ENCODE measurements at regions not wholly inside any gene's neighbourhood (a gene's known extent, or its start where the extent isn't known, plus 50 kb on each side); places are given as distances from the start of the nearest gene placed in this dataset.

- no peak overlapping the region for H3K27ac ChIP-seq (ENCODE audit: low read depth in 1 of 2, low read length in 2 of 2)
- H3K4me1 ChIP-seq (ENCODE audit: control insufficient read depth in 4 of 4, insufficient read depth in 4 of 4, low read length in 3 of 4) = no peaks in the 10 kb centered on the region
- WGBS = 84% methylated on average over 1 of the region's 1 CpG
- H3K4me3 ChIP-seq (ENCODE audit: low read depth in 1 of 3, low read length in 3 of 3) = no peak overlapping the region
- no peaks in the 10 kb centered on the region for H3K36me3 ChIP-seq (ENCODE audit: control insufficient read depth in 4 of 4, insufficient read depth in 3 of 4, low read depth in 1 of 4, low read length in 3 of 4)
- H3K9me3 ChIP-seq (ENCODE audit: control insufficient read depth in 4 of 4, low read length in 3 of 4) = no peaks in the 10 kb centered on the region
- peaks cover 0 to 2% (median 0%) of the 10 kb centered on the region in 4 donors for H3K27me3 ChIP-seq (ENCODE audit: control insufficient read depth in 4 of 4, insufficient read depth in 4 of 4, low read length in 3 of 4)
- no peak for TF ChIP-seq NR2F2 (IDR thresholded peaks at IDR 0.05)
- DNase-seq (ENCODE audit: low spot score) = no peak
- H3K9ac ChIP-seq (ENCODE audit: low read depth in 1 of 2, low read length in 2 of 2) = no peak overlapping the region
Observed at GRCh38 chr2:181163139-181163538, 182.7 kb downstream of the UBE2E3 start.

DNA sequence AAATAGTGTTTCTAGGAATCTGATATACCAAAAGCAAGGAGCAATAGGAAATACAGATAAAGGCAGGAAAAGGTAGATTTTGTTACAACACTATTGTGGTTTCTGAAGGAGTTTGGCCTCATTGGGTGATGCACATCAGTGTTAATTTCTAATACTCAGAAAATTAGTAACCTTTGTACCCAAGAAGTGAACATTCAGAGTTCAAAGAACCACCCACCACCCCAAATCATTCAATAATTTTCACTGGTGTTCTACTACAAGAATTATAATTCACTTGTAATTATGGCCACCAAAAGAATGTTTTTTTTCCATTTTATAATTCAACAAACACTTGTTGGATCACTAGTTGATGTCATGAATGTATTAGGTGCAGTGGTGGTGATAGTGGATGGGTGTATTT is 183.3 kb downstream of the UBE2E3 start:
- no peak for DNase-seq (ENCODE audit: low spot score)
- Histone ChIP-seq H3K9me3 (ENCODE audit: control insufficient read depth in 4 of 4, low read length in 3 of 4) (no peaks in the 10 kb centered on the region), H3K36me3 (ENCODE audit: control insufficient read depth in 4 of 4, insufficient read depth in 3 of 4, low read depth in 1 of 4, low read length in 3 of 4) (no peaks in the 10 kb centered on the region), H3K4me3 (ENCODE audit: low read depth in 1 of 3, low read length in 3 of 3) (no peak overlapping the region), H3K9ac (ENCODE audit: low read depth in 1 of 2, low read length in 2 of 2) (no peak overlapping the region), H3K4me1 (ENCODE audit: control insufficient read depth in 4 of 4, insufficient read depth in 4 of 4, low read length in 3 of 4) (no peaks in the 10 kb centered on the region), H3K27me3 (ENCODE audit: control insufficient read depth in 4 of 4, insufficient read depth in 4 of 4, low read length in 3 of 4) (peaks cover 0 to 2% (median 0%) of the 10 kb centered on the region in 4 donors), H3K27ac (ENCODE audit: low read depth in 1 of 2, low read length in 2 of 2) (no peak overlapping the region)
- no peak for TF ChIP-seq FOXA1 (IDR thresholded peaks at IDR 0.05)
- no peak for TF ChIP-seq NR2F2 (IDR thresholded peaks at IDR 0.05)
- no peak for TF ChIP-seq HNF4A (conservative IDR thresholded peaks at IDR 0.05)
- TF ChIP-seq, protein P1, sequence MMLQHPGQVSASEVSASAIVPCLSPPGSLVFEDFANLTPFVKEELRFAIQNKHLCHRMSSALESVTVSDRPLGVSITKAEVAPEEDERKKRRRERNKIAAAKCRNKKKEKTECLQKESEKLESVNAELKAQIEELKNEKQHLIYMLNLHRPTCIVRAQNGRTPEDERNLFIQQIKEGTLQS (IDR thresholded peaks at IDR 0.05) = no peak
- TF ChIP-seq YY1 (IDR thresholded peaks at IDR 0.05) = no peak
- no peak for TF ChIP-seq EGR1 (IDR thresholded peaks at IDR 0.05; ENCODE audit: low read depth in 2 of 2)
- TF ChIP-seq TAF1 (conservative IDR thresholded peaks at IDR 0.05) = no peak
- TF ChIP-seq SP1 (IDR thresholded peaks at IDR 0.05) = no peak
- TF ChIP-seq CTCF (IDR thresholded peaks at IDR 0.05; ENCODE audit: low read depth, low read length, missing input control) = no peak
- no peak for TF ChIP-seq GABPA (IDR thresholded peaks at IDR 0.05 in 1 of 2, conservative IDR thresholded peaks at IDR 0.05 in 1 of 2)
- TF ChIP-seq, protein P2, sequence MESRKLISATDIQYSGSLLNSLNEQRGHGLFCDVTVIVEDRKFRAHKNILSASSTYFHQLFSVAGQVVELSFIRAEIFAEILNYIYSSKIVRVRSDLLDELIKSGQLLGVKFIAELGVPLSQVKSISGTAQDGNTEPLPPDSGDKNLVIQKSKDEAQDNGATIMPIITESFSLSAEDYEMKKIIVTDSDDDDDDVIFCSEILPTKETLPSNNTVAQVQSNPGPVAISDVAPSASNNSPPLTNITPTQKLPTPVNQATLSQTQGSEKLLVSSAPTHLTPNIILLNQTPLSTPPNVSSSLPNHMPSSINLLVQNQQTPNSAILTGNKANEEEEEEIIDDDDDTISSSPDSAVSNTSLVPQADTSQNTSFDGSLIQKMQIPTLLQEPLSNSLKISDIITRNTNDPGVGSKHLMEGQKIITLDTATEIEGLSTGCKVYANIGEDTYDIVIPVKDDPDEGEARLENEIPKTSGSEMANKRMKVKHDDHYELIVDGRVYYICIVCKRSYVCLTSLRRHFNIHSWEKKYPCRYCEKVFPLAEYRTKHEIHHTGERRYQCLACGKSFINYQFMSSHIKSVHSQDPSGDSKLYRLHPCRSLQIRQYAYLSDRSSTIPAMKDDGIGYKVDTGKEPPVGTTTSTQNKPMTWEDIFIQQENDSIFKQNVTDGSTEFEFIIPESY (IDR thresholded peaks at IDR 0.05) = no peak
- TF ChIP-seq, protein P3, sequence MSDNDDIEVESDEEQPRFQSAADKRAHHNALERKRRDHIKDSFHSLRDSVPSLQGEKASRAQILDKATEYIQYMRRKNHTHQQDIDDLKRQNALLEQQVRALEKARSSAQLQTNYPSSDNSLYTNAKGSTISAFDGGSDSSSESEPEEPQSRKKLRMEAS (IDR thresholded peaks at IDR 0.05) = no peak
- TF ChIP-seq RAD21 (IDR thresholded peaks at IDR 0.05) = no peak
- no peak for TF ChIP-seq FOXA2 (IDR thresholded peaks at IDR 0.05)
- no peak for TF ChIP-seq REST (IDR thresholded peaks at IDR 0.05)
- no peak for TF ChIP-seq JUND (IDR thresholded peaks at IDR 0.05)
- no peak for TF ChIP-seq HNF4G (IDR thresholded peaks at IDR 0.05)
- no peak for TF ChIP-seq RXRA (IDR thresholded peaks at IDR 0.05)
